ENCODE measurements at regions not wholly inside any gene's neighbourhood (a gene's known extent, or its start where the extent isn't known, plus 50 kb on each side); places are given as distances from the start of the nearest gene placed in this dataset.

DNA sequence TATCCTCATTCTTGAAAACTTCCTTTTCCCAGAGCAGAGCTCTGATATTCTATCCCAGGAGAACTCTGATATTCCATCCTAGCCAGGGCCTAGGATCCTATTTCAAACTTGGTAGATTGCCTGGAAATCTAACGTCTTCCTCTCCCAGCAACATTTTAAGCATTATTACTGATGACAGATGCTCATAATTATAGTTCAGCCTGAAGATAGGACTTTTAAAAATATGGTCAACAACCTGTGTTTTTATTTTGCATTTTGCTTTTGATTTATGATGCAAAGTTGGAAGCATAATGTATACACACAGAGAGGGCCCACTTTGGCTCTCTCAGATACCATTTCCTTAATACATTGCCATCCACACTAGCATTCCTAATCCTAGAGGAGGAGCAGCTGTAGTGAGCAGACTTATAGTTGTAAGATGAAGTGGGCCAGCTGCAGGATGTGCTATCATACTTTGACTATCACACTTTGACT, 457.4 kb upstream of the TPK1 start:
- Histone ChIP-seq H3K27ac (replicated peaks) (peak overlapping the region; percentile 20), H3K36me3 (no peaks in the 10 kb centered on the region), H3K9me3 (replicated peaks) (no peaks in the 10 kb centered on the region), H3K27me3 (ENCODE audit: low read depth) (no peaks in the 10 kb centered on the region), H3K4me1 (no peaks in the 10 kb centered on the region), H3K4me3 (no peak overlapping the region)
- intact Hi-C loops (cut with micrococcal nuclease): no loop called here
- TF ChIP-seq CTCF (IDR thresholded peaks at IDR 0.05; ENCODE audit: borderline replicate concordance): no peak
- DNase-seq: no peak

DNA sequence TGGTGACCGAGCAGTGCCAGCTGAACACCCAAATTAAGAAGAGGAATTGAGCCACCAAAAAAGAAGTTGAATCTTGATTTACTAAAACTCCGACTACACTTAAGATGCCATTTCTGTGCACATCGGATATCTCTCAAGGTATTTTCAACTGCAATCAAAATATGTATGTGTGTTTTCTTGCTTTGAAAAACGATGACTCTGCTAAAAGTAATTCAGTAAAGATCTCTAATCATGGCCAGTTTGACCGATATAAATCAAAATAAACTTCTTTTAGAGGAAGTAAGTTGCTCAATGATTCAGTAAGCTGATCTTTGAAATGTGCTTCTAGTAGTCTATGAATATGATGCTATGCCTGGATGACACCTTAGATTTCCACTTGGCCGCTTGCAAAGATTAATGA, 453.5 kb upstream of the TPK1 start:
- Histone ChIP-seq H3K4me1 (no peaks in the 10 kb centered on the region), H3K36me3 (no peaks in the 10 kb centered on the region), H3K27ac (replicated peaks) (no peak overlapping the region), H3K4me3 (no peak overlapping the region), H3K9me3 (replicated peaks) (peaks cover 6% of the 10 kb centered on the region), H3K27me3 (ENCODE audit: low read depth) (no peaks in the 10 kb centered on the region)
- TF ChIP-seq CTCF (IDR thresholded peaks at IDR 0.05; ENCODE audit: borderline replicate concordance): no peak
- DNase-seq: no peak
- intact Hi-C loops (cut with micrococcal nuclease): no loop called here

DNA sequence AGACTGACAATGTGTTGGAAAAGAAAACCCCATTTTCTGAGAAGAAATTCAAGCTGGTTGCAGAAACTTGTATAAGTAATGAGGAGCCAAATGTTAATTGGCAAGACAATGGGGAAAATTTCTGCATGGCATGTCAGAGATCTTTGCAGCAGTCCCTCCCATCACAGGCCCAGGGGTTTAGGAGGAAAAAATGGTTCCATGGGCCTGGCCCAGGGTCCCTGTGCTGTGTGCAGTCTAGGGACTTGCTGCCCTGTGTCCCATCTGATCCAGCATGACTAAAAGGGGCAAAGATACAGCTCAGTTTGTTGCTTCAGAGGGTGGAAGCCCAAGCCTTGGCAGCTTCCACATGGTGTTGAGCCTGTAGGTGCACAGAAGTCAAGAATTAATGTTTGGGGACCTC, 440.3 kb upstream of the TPK1 start:
- no peak for TF ChIP-seq CTCF (IDR thresholded peaks at IDR 0.05; ENCODE audit: borderline replicate concordance)
- intact Hi-C loops (cut with micrococcal nuclease): no loop called here
- no peak for DNase-seq

DNA sequence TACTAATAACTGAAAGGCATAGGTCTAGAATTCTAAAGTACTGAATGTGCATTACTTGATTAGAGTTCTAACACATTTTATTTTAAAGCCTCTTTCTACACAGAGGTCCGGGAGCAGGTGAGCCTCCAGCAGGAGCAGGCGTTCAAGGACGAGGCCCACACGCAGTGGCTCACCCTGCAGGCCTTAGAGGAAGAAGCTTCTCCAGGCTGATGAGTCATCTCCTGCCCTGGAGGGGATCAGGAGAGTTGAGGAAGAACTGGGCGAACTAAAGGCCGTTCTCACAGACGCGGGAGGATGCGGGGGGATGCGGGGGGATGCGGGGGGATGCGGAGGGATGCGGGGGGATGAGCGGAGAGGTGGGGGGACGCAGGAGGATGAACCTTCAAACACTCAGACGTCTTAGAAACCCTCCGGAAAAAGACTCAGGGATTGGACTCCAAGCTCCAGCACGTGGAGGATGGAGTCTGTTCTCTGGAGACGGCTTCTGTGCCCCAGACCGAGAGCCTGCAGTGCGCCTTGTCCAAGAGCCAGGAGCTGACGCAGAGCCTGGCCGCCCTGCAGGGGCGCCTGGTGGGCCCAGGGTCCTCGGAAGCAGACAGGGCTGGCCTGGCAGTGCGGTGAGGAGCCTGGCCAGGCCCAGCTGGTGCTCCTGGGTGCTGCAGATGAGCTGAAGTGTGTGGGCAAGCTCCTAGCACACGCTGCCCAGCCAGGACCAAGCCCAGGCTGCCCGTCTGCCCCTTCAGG, 433.7 kb upstream of the TPK1 start:
- TF ChIP-seq CTCF (IDR thresholded peaks at IDR 0.05; ENCODE audit: borderline replicate concordance): no peak
- no peak overlapping the region for H3K4me3 ChIP-seq
- intact Hi-C loops (cut with micrococcal nuclease): no loop called here
- peaks cover 34% of the 10 kb centered on the region for H3K9me3 ChIP-seq (replicated peaks)
- no peaks in the 10 kb centered on the region for H3K27me3 ChIP-seq (ENCODE audit: low read depth)
- H3K27ac ChIP-seq (replicated peaks): no peak overlapping the region
- DNase-seq: no peak
- H3K36me3 ChIP-seq: no peaks in the 10 kb centered on the region
- H3K4me1 ChIP-seq: no peaks in the 10 kb centered on the region

More for the DNA sequence above, 440.3 kb upstream of the TPK1 start:
- Histone ChIP-seq H3K4me1 (no peaks in the 10 kb centered on the region), H3K9me3 (replicated peaks) (peaks cover 74% of the 10 kb centered on the region), H3K36me3 (no peaks in the 10 kb centered on the region), H3K27ac (replicated peaks) (no peak overlapping the region), H3K27me3 (ENCODE audit: low read depth) (no peaks in the 10 kb centered on the region), H3K4me3 (no peak overlapping the region)

- no peak for TF ChIP-seq CTCF (IDR thresholded peaks at IDR 0.05; ENCODE audit: borderline replicate concordance)
- Histone ChIP-seq H3K4me1 (no peaks in the 10 kb centered on the region), H3K4me3 (no peak overlapping the region), H3K9me3 (replicated peaks) (peaks cover 17% of the 10 kb centered on the region), H3K36me3 (no peaks in the 10 kb centered on the region), H3K27ac (replicated peaks) (no peak overlapping the region), H3K27me3 (ENCODE audit: low read depth) (no peaks in the 10 kb centered on the region)
- intact Hi-C loops (cut with micrococcal nuclease): no loop called here
- DNase-seq: no peak
These were observed 429.3 kb upstream of the TPK1 start for GRCh38 chr7:145265180-145265579.
